MM.1S (cell line): ENCODE measurements at regions not wholly inside any gene's neighbourhood (a gene's known extent, or its start where the extent isn't known, plus 50 kb on each side); places are given as distances from the start of the nearest gene placed in this dataset.

Experiments
- CTCF ChIP-seq: fragments of 300-600 bp; sonication (generic); IDR thresholded peaks from 2 replicates; pipeline ENCODE4 v1.5.1; 2016; ENCODE audit warnings: antibody characterized with exemption, low read length, mixed read lengths
- EZH2 ChIP-seq: fragments of 300-600 bp; sonication (generic); optimal IDR thresholded peaks from 2 replicates; pipeline ENCODE3; 2017; ENCODE audit warnings: low read depth, mild to moderate bottlenecking, antibody characterized with exemption, low read length, mixed read lengths
- EZH2phosphoT487 ChIP-seq: fragments of 300-600 bp; sonication (generic); IDR thresholded peaks from 2 replicates; pipeline ENCODE4 v1.6.1; 2018; ENCODE audit warnings: antibody characterized with exemption, low read length

GRCh38 chr9:71202931-71203330 lies 81.5 kb upstream of the TRPM3 start:
- TF ChIP-seq CTCF (no peak), EZH2 (no peak), EZH2phosphoT487 (no peak)
